GM12892 (cell line): ENCODE measurements at regions not wholly inside any gene's neighbourhood (a gene's known extent, or its start where the extent isn't known, plus 50 kb on each side); places are given as distances from the start of the nearest gene placed in this dataset.

Experiments
- POLR2A ChIP-seq: IDR thresholded peaks from 2 replicates; pipeline ENCODE4 v1.6.1; 2011; ENCODE audit warnings: low read depth, low read length, control low read depth
- POLR2AphosphoS5 ChIP-seq: IDR thresholded peaks from 2 replicates; pipeline ENCODE4 v1.6.1; 2011; ENCODE audit warnings: low read depth, low read length, control low read depth
- TAF1 ChIP-seq: IDR thresholded peaks from 2 replicates; pipeline ENCODE4 v1.6.1; 2011; ENCODE audit warnings: low read depth, mild to moderate bottlenecking, control low read depth, low read length, borderline replicate concordance

DNA sequence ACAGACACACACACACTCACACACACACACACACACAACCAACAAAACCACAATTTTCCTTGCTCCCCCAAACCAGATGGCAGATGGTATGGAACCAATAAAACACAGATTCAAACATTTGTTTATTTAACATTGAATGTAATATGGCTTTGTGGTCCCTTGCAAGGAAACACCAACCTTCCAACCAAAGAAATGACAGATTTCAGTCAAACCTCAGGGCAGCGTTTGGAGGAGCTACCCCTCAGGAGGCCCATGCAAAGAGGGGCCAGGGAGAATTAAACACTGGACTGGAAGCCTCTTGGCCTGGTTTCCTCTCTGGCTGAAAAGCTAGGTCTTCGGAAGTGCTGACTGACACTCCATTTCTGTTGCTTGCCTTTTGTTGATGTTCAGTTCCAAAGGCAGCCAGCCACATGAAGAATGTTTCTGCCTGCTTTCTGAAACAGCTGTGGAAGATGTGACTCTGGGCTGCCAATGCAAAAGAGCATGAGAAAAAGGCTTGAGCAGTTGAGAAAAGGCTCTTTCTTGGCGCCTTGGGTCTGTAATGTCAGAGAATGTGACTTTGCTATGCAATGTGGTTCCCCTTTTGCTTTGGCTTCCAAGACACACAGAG is 296.1 kb downstream of the RPLP1 start:
- no peak for TF ChIP-seq POLR2AphosphoS5
- TF ChIP-seq POLR2A = no peak
- TF ChIP-seq TAF1 = no peak
